HG03066 (cell line): ENCODE measurements at regions not wholly inside any gene's neighbourhood (a gene's known extent, or its start where the extent isn't known, plus 50 kb on each side); places are given as distances from the start of the nearest gene placed in this dataset.
"Not testable (repeated sequence)": the region's sequence is repeated elsewhere in the genome, so short reads cannot be mapped to it uniquely, and the experiment has no call there.

Experiments
- ATAC-seq: cut with Tn5 transposase; IDR thresholded peaks from one replicate; pipeline ENCODE4 v1.9.1; 2021; ENCODE audit warnings: low read depth; ENCODE audit not compliant: unreplicated experiment

DNA sequence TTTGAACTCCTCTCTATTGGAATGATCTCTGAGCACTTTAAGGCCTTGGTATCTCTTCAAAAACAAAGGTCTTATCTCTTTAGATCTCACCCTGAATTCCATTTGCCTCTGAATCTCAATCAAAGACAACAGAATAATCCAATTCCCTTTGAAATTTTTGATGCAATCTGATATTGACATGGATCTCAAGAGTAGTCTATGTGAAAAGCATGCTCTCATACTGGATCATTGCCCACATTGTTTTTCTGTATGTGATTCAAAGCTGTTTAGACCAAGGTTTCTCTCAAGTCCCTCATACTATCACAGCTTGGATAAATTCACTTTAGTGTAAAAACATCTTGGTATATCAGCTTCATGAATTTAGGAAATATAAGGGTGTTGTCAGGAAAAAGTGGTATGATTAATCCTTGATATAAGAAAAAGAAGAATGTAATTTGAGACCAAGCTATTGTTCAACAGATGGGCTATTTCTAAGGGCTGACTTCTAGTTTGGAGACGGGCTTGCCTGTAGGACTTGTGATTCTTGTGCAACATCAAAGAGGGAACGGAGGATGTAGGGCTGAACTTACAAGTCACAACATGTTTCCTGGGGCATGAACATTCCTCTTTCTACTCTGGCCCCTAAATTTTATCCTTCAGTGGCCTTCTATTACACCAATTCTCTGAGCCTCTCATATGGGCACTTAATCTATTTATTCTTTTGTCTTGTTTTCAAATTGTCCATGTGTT, 77.9 kb upstream of the CITED2 start:
- no peak for ATAC-seq

DNA sequence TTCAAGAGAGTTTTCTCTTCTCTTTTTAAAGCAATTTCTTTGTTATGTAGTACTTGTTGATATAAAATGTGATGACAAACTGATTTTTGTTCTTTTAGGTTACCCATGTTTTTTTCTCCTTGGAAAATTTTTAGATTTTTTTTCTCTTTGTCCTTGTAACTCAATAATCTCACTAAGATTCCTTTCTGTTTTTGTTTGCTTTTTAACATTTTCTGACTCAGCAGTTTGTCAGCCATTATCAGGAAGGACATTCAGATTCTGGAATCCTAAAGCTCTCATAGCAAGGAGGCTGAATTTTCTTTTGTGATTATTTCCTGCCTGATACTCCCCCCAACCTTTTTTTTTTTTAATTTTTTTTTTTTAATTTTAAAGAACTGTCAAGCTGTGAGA, 75.2 kb upstream of the CITED2 start:
- ATAC-seq: no peak

DNA sequence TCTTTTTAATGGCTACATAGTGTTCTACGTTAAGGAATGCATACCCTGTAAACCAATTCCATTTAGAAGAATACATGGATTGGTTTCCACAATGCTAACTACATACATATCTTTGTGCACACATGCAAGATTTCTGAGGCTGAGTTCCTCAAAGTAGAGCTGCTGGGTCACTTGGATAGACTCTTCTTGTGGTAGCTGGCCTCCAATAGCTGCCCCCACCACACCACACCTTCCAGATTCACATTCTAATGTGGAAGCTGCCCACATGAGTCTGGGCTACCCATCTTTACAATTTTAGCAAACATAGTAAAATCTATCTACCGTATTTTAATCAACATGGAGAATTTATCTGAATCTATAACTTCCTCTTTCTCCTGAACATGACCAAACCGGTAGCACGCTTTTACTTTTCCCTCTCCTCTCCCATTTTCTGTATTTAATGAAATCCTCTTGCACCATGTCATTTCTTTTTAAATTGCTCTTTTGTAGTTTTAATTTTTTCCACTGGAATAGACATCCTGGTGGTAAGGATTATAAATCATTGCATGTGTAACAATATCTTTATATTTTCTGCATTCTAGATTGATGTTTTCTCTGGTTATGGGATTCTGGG, 74.7 kb upstream of the CITED2 start:
- ATAC-seq: no peak

- ATAC-seq: peak; percentile 91
These were observed 73.7 kb upstream of the CITED2 start for GRCh38 chr6:139448051-139448649.

- ATAC-seq: no peak
These were observed 73.2 kb upstream of the CITED2 start for GRCh38 chr6:139447656-139447975.

- ATAC-seq: no peak
These were observed 72.6 kb upstream of the CITED2 start for GRCh38 chr6:139446768-139447655.

DNA sequence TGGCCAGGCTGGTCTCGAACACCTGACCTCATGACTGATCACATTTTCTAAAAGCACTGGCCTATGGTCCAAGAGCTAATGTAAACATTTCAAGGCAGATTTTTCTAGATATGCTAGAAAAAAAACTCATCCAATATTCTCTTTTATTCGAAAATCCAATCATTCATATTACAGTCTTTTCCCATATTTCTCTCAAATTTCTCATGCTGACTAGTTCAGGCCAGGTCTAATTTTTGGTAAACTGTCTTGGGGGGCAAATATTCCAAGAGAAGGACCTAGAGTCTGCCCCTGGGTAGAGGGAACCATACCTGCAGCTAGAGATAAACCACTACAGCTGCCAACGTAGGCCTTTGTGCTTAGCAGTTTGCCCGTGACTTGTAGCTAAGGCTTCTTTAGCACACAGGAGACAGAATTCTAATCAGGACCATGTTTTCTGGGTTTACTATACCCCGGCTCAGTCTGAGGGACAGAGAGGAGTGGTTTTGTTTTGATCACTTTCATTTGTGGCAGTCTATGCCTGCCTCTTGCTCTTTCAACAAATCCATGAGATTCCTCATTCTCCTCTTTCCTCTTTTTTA, 71.8 kb upstream of the CITED2 start:
- no peak for ATAC-seq

GRCh38 chr6:139444273-139444787, 69.9 kb upstream of the CITED2 start:
- not testable (repeated sequence) for ATAC-seq

DNA sequence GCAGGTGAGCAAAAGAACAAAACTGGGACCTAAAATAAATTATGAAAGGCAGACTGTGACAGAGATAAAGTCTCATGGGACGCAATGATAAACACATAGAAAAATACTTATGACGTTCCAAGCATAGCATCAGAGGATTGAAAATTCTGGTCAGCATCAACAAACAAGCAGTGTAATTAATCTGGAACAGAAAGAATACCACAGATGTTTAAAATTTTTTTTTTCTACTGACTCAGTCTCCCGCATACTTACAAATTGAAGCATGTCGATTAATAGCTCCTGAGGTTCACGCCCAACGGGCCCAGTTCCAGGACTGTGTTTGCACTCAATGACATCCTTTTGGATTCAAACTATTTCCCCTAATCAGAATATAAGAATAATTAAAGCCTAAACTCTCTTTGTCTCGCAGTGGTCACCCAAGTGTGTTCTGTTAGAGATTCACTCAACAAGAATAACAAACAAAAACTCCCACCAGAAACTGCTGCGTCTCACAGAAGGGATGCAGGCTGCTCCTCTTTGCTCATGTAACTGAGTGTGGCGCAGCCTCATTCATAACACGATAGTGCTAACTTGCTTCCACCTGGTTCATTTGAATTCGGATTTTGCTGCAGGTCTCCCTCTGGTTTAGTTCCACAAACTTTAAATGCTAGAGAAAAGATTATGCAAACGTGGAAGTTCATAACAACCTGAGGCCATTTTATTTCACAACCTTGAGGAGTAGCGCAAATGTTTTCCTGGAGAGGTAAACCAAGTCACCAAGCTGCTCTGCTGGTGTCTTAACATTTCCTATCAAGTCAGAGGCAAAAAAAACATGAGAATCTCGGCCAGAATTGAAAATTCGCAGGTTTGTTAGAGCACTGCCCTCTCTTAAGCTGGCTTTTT, 69.0 kb upstream of the CITED2 start:
- ATAC-seq: no peak

- ATAC-seq: no peak
These were observed 67.8 kb upstream of the CITED2 start for GRCh38 chr6:139442188-139442671.

GRCh38 chr6:139439349-139439748, 64.9 kb upstream of the CITED2 start:
- ATAC-seq: no peak

- ATAC-seq: no peak
These were observed 64.3 kb upstream of the CITED2 start for GRCh38 chr6:139438775-139439174.

DNA sequence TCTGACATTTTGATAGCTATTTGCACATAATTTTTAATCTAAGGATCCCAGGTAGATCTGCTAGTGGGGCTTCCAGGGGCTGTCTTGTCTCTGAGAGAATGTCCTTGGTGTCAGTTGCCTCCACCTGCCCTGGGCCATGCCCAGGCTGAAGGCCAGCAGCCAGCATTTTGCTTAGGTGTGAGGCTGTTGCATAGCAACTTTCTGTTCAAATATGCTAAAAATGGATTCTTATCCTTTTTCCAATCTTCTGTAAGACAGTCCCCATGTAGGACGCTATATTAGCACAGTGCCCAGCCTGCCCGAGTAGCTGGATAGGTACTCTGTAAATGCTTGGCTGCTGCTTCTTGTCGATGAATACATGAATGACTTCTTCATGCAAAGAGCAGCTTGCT, 62.5 kb upstream of the CITED2 start:
- no peak for ATAC-seq

DNA sequence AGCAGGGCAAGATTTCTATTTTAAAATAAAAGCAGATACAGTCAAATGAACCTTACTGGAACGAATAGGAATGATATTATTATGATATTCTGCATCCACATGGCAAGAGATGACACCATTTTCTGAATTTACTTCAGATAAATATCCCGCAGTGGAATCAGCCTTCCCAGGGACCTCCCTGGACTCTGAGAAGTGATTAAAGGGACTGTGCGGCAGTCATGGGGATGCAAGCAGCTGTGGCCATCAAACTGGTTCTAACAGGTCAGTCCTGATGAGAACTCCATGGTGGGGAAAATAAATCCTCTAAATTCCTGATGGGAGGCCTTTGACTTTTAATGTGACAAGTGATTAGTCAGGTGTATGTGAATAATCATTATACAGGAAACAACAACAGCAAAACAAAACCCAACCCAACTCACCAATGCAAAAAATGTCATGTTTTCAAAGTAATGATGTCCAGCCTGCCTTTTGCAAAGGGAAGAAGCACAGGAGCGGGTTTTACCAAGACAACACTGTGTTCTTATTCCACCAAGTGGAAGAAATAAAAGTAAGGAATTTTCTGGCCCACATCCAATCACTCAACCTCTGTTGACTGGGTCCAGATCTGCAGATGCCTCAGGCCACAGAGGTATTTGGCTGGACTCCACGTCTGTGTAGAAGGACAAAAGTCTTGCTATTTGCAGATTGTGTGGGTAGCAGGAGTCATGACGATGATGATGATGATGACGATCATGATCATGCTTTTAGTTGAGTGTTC, 61.9 kb upstream of the CITED2 start:
- ATAC-seq: no peak

- no peak for ATAC-seq
These were observed 59.4 kb upstream of the CITED2 start for GRCh38 chr6:139433631-139434419.

- no peak for ATAC-seq
These were observed 57.1 kb upstream of the CITED2 start for GRCh38 chr6:139431602-139431956.

- ATAC-seq: no peak
These were observed 56.6 kb upstream of the CITED2 start for GRCh38 chr6:139430899-139431601.
